ENCODE measurements at regions not wholly inside any gene's neighbourhood (a gene's known extent, or its start where the extent isn't known, plus 50 kb on each side); places are given as distances from the start of the nearest gene placed in this dataset.

GRCh38 chr6:156347656-156348055 lies 429.5 kb upstream of the ARID1B start:
- DNase-seq, result no peak

GRCh38 chr6:156347246-156347645 lies 429.9 kb upstream of the ARID1B start:
- no peak for DNase-seq

- no peak for DNase-seq
Observed at GRCh38 chr6:156345700-156346099, 431.5 kb upstream of the ARID1B start.

- no peak for DNase-seq
Observed at GRCh38 chr6:156344491-156344890, 432.7 kb upstream of the ARID1B start.

DNA sequence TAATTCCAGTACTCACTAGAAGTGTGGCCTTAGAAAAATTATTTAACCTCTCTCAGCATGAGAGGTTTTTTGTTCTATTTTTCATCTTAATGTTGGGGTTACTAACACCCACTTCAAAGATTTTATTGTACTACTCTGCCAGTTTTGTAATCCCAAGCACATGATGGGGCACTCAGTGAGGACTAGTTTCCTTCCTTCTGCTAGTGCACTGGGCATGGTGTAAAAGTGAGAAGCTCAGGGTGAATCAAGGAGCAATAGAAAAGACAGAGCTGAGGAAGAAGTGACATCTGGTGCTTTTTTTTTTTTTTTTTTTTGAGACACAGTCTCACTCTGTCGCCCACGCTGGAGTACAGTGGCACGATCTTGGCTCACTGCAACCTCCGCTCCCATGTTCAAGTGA lies 439.4 kb upstream of the ARID1B start:
- no peak for DNase-seq

DNA sequence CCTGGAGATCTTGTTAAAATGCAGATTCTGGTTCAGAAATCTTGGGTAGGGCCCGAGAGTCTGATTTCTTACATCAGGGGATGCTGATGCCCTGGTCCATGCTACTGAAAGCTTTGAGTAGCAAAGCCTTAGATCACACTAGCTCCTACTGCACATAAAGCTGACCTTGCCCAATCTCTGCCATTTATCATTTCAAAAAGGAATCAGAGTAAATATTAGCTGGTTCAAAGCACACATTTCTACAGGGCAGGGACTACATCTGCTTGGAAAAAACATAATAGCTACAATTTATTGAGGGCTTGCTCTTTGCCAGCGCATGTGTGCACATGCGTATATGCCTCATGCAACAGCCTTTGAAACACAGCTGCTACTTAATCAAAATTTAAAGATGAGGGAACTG lies 440.4 kb upstream of the ARID1B start:
- DNase-seq, result no peak

DNA sequence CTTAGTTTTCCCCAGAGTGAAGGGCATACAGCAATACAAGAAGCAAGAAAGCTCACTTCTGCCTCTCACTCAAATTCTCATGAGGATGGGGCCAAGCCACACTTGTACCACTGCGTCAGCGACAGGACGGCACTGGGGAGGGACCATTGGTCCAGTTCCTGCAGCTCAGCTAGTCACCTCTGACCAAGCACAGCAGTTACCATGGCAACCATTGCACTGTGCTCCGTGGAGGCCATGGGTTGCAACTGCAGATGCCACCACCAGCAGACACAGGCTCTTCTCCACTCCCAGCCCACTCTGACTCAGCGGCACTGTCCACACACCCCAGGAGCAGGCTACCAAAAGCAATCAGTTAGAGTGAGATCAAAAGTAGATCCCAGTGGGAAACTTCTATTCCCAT lies 441.1 kb upstream of the ARID1B start:
- no peak for DNase-seq

DNA sequence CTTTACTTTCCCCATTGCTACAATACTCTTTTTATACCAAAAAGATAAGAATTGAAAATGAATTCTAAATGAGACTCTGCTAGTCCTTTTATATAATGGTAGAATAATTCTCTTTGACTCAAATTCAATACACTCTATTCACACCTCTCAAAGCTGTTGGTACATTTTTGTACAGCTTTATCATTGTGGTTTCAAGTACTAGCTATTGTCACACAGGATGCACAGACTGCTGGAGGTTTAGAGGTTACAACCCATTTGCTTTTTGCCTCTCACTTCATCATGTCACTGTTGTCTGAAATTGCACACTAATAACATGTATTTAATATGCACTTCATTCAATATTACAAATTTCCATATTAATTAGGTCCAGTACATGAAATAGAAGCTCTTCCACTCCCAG lies 442.2 kb upstream of the ARID1B start:
- DNase-seq, result no peak

- DNase-seq, result no peak
Observed at GRCh38 chr6:156319707-156320106, 457.5 kb upstream of the ARID1B start.

DNA sequence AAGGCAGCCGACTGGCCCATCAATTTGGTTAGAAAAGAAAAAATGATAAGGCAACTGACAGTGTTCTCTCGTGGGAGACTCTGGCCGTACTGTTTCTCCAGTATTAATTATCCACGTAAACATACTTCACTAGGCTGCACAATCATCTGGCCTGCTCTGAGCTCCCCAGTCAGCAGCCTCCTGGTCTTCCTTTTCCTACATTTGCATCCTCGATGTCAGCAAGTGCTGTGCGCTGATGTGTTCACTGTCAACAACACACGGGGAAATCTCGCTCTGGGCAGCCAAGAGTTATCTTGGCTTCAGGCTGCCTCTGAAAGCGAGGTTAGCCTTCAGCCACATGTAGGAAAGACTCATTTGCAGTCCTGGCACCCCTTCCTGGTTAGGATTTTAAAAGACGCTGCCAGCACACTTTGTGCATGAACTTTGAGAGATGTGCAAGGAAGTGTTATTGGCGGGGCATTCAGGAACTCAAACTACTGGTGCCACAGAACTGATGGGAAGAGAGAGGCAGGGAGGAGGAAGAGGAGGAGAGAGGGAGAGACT lies 460.5 kb upstream of the ARID1B start:
- DNase-seq, result no peak

GRCh38 chr6:156315146-156315545 lies 462.0 kb upstream of the ARID1B start:
- DNase-seq, result no peak

DNA sequence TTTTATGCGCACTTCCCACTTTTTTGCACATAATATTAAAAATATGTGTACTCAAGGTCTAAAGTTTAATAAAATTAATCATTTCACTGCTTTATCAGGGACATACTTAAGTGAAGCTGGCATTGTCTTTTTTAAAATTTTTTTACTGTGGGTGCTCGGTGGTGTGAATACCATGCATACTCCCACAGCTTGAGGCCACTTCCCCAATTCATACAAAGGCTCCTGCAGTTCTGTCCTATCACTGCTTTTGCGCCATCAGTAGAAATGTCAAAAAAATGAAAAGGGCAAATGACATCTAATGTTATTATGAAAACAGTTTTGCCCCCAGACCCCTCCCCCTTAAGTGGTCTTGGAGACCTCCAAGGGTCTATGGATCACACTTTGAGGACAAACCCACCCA lies 464.1 kb upstream of the ARID1B start:
- DNase-seq, result no peak

DNA sequence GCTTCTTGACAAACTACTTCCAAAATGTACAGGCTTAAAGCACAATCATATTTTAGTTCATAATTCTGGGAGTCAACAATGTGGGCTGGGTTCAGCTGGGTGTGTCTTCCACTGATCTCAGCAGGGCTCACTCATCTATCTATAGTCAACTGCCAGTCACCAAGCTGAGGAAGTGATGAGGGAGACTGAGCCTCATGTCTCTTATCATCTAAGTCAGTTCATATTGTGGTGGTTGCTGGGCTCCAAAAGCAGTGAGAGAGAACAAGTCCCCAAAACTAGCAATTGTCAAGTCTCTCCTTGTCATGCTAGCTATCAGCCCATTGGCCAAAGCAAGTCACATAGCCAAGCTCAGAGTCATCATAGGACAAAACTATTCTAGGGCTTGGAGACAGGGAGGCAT lies 465.9 kb upstream of the ARID1B start:
- no peak for DNase-seq

GRCh38 chr6:156310701-156311100 lies 466.5 kb upstream of the ARID1B start:
- no peak for DNase-seq

GRCh38 chr6:156309017-156309416 lies 468.2 kb upstream of the ARID1B start:
- no peak for DNase-seq

DNA sequence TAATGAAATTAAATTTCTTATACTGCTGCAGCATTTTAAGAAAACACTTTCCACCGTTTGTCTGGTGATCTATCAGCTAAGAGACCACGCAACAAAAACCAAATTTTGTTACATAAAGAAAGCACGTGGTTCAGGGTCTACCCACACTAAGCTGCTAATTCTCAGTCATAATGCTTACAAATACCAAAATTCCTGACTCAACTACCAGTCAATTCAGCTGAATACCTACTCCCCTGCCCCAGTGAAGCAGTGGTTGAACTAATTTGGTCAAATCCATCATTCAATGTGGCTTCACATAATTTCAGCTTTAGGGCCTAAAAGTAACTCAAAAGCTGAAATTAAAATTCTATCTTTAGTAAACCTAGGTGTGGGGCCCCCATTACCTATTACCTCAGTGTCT lies 468.6 kb upstream of the ARID1B start:
- DNase-seq, result no peak

DNA sequence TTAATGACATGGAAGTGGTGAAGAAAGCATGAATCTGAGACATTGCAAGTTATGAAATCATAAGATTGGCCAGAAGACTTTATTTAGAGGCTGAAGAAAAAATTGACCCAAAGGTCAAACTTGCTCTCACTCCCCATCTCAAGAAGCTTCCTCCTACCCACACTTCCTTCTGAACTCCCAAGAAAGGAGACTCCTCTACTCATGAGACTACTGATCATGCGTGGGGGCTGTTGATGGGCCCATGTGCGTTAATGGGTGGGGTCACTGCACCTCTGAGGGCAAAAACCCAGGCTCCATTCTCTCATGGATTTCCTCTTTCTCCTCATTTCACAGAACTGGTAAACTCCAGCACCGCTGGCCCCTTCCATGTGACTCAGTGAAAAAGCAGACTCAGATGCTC lies 470.6 kb upstream of the ARID1B start:
- no peak for DNase-seq

DNA sequence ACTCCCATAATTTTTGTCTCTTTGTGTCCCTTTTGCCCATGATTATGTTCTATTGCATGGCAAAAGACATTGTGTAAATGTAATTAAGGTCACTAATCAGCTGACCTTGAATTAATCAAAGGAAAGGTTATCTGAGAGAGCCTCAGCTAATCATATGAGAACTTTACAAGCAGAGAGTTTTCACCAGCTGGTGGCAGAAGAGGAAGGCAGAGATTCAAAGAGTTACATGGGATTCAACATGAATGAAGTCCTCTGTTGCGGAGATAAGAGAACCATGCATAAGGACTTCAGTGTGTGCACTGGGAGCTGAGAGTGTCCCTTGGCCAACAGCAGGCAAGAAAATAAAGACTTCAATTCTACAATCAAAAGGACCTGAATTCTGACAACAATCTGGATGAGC lies 494.1 kb upstream of the ARID1B start:
- no peak for DNase-seq

GRCh38 chr6:156282087-156282486 lies 495.1 kb upstream of the ARID1B start:
- no peak for DNase-seq

GRCh38 chr6:156281266-156281665 lies 495.9 kb upstream of the ARID1B start:
- no peak for DNase-seq

GRCh38 chr6:156280065-156280464 lies 497.1 kb upstream of the ARID1B start:
- DNase-seq, result no peak

DNA sequence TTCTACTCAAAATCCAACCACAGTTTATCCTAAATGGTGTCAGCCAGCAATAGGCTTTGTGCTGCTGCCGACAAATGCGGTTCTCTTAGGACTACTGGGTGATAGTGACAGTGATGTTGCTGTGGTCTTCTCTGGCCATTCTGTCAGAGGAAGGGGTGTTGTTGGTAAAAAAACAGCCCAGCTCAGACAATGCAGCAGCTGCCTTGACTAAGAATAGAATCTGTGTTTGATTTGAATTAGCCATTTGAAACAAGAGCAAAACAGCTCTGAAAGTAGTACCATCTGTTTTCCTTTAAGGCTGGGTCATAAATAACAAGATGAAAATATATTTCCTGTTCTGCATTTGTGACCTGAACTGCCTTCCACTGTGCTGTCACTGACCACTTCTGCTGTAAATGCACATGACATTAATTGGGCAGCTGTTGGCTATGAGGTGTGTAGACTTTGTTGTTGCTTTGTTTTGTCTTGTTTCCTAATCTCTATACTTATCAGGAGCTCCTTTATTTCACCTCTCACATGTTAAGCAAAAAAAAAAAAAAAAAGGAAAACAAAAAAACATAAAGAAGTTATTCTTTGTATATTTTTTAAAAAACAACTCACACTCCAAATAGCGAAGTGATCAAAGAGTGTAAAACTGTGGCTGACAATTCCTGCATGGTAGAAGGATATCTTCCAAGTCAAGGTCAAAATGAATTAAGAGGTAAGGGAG lies 497.8 kb upstream of the ARID1B start:
- DNase-seq, result no peak

GRCh38 chr6:156273065-156273711 lies 504.0 kb upstream of the ARID1B start:
- DNase-seq, result no peak

- no peak for DNase-seq
Observed at GRCh38 chr6:156269751-156270369, 507.3 kb upstream of the ARID1B start.
